Trophoblast cell (in vitro differentiated cells and primary cell): ENCODE measurements at regions not wholly inside any gene's neighbourhood (a gene's known extent, or its start where the extent isn't known, plus 50 kb on each side); places are given as distances from the start of the nearest gene placed in this dataset.

ENCODE experiments used
- DNase-seq, 2 donors: peaks; one replicate each; pipeline ENCODE4 v3.0.0-alpha.2; 2016
- H2AFZ ChIP-seq: 2 replicates; pipeline ENCODE4 v1.6.1; 2013; ENCODE audit warnings: low read length, moderate library complexity, mild to moderate bottlenecking; ENCODE audit not compliant: insufficient read depth, poor library complexity
- H2AK5ac ChIP-seq: 2 replicates; pipeline ENCODE4 v1.6.1; 2013; ENCODE audit warnings: mild to moderate bottlenecking, low read length
- H2BK120ac ChIP-seq: 2 replicates; pipeline ENCODE4 v1.6.1; 2013; ENCODE audit warnings: low read length, mild to moderate bottlenecking, moderate library complexity; ENCODE audit not compliant: insufficient read depth, poor library complexity
- H2BK12ac ChIP-seq: 2 replicates; pipeline ENCODE4 v1.6.1; 2013; ENCODE audit warnings: mild to moderate bottlenecking, low read length, moderate library complexity
- H2BK5ac ChIP-seq: 2 replicates; pipeline ENCODE4 v1.6.1; 2013; ENCODE audit warnings: low read length, low read depth, moderate library complexity, mild to moderate bottlenecking; ENCODE audit not compliant: poor library complexity
- H3K14ac ChIP-seq: 2 replicates; pipeline ENCODE4 v1.6.1; 2013; ENCODE audit warnings: mild to moderate bottlenecking, low read length
- H3K18ac ChIP-seq: 2 replicates; pipeline ENCODE4 v1.6.1; 2013; ENCODE audit warnings: mild to moderate bottlenecking, low read length
- H3K23ac ChIP-seq: 2 replicates; pipeline ENCODE4 v1.6.1; 2013; ENCODE audit warnings: low read length
- H3K27ac ChIP-seq: 2 replicates; pipeline ENCODE4 v1.5.1; 2013; ENCODE audit warnings: low read depth, mild to moderate bottlenecking, inconsistent platforms, low read length, moderate library complexity
- H3K27me3 ChIP-seq: 2 replicates; pipeline ENCODE4 v1.6.1; 2013; ENCODE audit warnings: inconsistent platforms, mild to moderate bottlenecking, low read length, moderate library complexity; ENCODE audit not compliant: insufficient read depth
- H3K36me3 ChIP-seq, 2 experiments: 1 replicate in 1 of 2; 2 replicates in 1 of 2; pipeline ENCODE4 v1.6.1; 2013; ENCODE audit warnings: low read length in 2 of 2, mild to moderate bottlenecking in 2 of 2, moderate library complexity in 1 of 2; ENCODE audit not compliant: insufficient read depth in 2 of 2, control insufficient read depth in 1 of 2
- H3K4ac ChIP-seq: 2 replicates; pipeline ENCODE4 v1.6.1; 2013; ENCODE audit warnings: low read depth, mild to moderate bottlenecking, low read length, moderate library complexity
- H3K4me1 ChIP-seq, 2 experiments: 1 replicate in 1 of 2; 2 replicates in 1 of 2; pipeline ENCODE4 v1.6.1; 2013; ENCODE audit warnings: low read length in 2 of 2, mild to moderate bottlenecking in 2 of 2, moderate library complexity in 1 of 2; ENCODE audit not compliant: insufficient read depth in 2 of 2, control insufficient read depth in 1 of 2
- H3K4me2 ChIP-seq: 2 replicates; pipeline ENCODE4 v1.6.1; 2013; ENCODE audit warnings: inconsistent platforms, mild to moderate bottlenecking, low read length, moderate library complexity
- H3K4me3 ChIP-seq: 2 replicates; pipeline ENCODE4 v1.5.1; 2013; ENCODE audit warnings: mild to moderate bottlenecking, low read depth, low read length, inconsistent platforms
- H3K79me1 ChIP-seq: one replicate; pipeline ENCODE4 v1.6.1; 2013; ENCODE audit warnings: low read length
- H3K79me2 ChIP-seq: 2 replicates; pipeline ENCODE4 v1.6.1; 2013; ENCODE audit warnings: low read length, mild to moderate bottlenecking; ENCODE audit not compliant: control insufficient read depth, insufficient read depth, poor library complexity
- H3K9ac ChIP-seq: 2 replicates; pipeline ENCODE4 v1.6.1; 2013; ENCODE audit warnings: mild to moderate bottlenecking, low read length
- H3K9me3 ChIP-seq: 2 replicates; pipeline ENCODE4 v1.6.1; 2013; ENCODE audit warnings: low read depth, mild to moderate bottlenecking, control low read depth, inconsistent platforms, low read length; ENCODE audit not compliant: insufficient read depth
- H4K12ac ChIP-seq: 2 replicates; pipeline ENCODE4 v1.6.1; 2013; ENCODE audit warnings: low read depth, mild to moderate bottlenecking, low read length, moderate library complexity
- H4K8ac ChIP-seq: 2 replicates; pipeline ENCODE4 v1.6.1; 2013; ENCODE audit warnings: low read depth, mild to moderate bottlenecking, low read length, moderate library complexity
- H4K91ac ChIP-seq: one replicate; pipeline ENCODE4 v1.6.1; 2013; ENCODE audit warnings: low read depth, mild to moderate bottlenecking, low read length, moderate library complexity
- WGBS: extraction: QIAGEN DNeasy Blood & Tissue Kit; methylation state at CpG from one replicate; pipeline ENCODE4 v1.1.7; 2013; ENCODE audit warnings: missing lambda C conversion rate; ENCODE audit not compliant: insufficient read length, insufficient coverage; ENCODE audit errors: extremely low coverage; 5-methylcytosine and 5-hydroxymethylcytosine counted together

- H4K91ac ChIP-seq, result no peak overlapping the region
- DNase-seq, result no peak
- no peak overlapping the region for H2AFZ ChIP-seq
- H3K23ac ChIP-seq, result no peak overlapping the region
- H3K4me2 ChIP-seq, result no peak overlapping the region
- no peak overlapping the region for H3K4me3 ChIP-seq
- no peaks in the 10 kb centered on the region for H3K36me3 ChIP-seq
- H3K4ac ChIP-seq, result no peak overlapping the region
- H2BK120ac ChIP-seq, result no peak overlapping the region
- no peak overlapping the region for H3K18ac ChIP-seq
- no peak overlapping the region for H4K8ac ChIP-seq
- no peak overlapping the region for H3K14ac ChIP-seq
- no peaks in the 10 kb centered on the region for H3K9me3 ChIP-seq
- H2BK12ac ChIP-seq, result no peak overlapping the region
- no peak overlapping the region for H4K12ac ChIP-seq
- no peaks in the 10 kb centered on the region for H3K79me2 ChIP-seq
- H2AK5ac ChIP-seq, result no peak overlapping the region
- no peak overlapping the region for H3K27ac ChIP-seq
- H3K9ac ChIP-seq, result no peak overlapping the region
- H3K79me1 ChIP-seq, result no peaks in the 10 kb centered on the region
- H2BK5ac ChIP-seq, result no peak overlapping the region
- no peaks in the 10 kb centered on the region for H3K27me3 ChIP-seq
- no CpG with 5 or more reads among the region's 1 CpG for WGBS
- H3K4me1 ChIP-seq, result no peaks in the 10 kb centered on the region
Measured at GRCh38 chr6:164398647-164399046, 910.8 kb downstream of the C6orf118 start.

DNA sequence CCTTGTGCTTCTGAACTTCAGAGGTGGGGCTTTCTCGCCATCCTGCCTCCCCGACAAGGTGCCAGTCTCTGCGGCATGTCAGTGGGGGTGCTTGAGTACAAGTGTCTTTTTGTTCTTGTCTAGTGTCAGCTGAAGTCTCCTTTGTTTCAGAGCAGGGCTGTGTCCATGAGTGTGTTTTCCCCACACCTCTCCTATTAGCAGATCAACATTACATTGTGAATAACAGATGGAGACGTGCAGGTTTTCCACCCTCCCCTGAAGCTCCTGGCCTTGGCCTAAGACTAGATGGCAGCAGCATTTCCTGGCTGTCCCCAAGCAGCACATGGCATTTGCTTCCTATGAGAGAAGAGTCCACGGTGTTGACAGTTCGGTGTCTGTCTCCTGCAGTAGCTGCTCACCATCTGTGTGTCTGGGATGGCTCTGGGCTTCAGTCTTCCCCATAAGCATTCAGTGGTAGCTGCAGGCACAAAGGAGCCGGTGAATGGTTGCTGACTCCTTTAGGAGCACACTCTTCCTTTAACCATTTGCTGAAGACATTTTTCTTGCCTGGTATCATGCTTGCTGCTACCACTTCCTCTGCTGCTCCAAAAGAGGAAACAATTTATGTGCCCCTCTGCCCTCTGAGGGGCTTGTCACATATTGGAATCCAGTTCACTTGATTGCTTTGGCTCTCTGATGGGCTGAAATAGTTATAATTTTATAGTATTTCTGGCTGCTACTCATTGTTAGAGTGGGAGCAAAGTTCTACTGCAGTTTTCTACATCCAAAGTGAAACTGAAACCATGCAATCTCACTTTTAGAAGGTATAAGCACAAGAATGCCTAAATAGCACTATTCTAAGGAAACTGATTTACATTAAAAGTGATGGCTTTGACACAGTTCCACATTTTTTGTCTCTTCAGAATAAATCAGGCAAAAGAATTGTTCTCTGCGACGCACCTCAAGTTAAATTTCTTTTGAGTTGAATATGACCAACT lies 913.0 kb downstream of the C6orf118 start:
- Histone ChIP-seq H3K9me3 (no peaks in the 10 kb centered on the region), H3K9ac (no peak overlapping the region), H3K4me1 (no peaks in the 10 kb centered on the region), H2BK120ac (no peak overlapping the region), H4K12ac (no peak overlapping the region), H3K27ac (no peak overlapping the region), H2BK5ac (no peak overlapping the region), H3K36me3 (no peaks in the 10 kb centered on the region), H3K79me2 (no peaks in the 10 kb centered on the region), H3K4ac (no peak overlapping the region), H4K8ac (no peak overlapping the region), H3K18ac (no peak overlapping the region), H2AFZ (no peak overlapping the region), H3K23ac (no peak overlapping the region), H3K4me2 (no peak overlapping the region), H2AK5ac (no peak overlapping the region), H3K79me1 (no peaks in the 10 kb centered on the region), H3K14ac (no peak overlapping the region), H3K4me3 (no peak overlapping the region), H4K91ac (no peak overlapping the region), H3K27me3 (no peaks in the 10 kb centered on the region), H2BK12ac (no peak overlapping the region)
- no peak for DNase-seq
- no CpG with 5 or more reads among the region's 9 CpGs for WGBS

DNA sequence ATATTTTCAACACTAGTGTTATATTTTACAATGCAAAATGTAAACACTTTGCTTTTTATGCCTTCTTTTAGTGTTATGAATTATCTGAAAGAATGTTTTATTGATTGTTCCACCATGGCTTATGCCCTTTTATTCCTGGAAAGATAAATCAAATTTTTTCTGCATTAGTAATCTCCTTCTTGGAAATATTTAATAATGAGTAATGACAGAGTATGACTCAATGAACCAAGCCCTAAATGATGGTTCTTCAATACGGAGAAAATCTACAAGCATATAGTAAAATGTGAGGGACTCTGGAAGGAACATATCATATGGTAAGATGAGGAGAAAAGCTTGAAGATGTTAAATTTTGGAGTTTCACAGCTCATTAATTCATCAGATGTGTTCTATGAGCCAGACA lies 929.6 kb downstream of the C6orf118 start:
- WGBS, result no CpG with 5 or more reads among the region's 1 CpG

DNA sequence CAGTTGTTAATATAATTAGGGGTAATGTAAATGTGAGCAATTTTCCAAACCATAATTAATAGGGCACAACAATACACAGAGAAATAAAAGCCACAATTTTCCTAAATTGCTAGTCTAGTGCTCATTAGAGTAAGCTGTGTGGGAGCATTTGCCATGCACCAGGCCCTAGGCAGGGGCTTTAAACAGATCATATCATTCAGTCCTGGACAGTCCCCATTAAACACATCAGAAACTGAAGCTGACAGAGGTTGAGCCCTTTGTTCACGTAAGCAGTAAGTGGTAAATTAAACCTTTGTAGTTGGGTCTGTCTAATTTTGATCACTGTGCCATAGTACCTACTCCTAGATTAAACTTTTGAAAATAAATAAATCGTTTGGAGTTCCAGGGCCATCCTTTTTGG lies 931.1 kb downstream of the C6orf118 start:
- no peaks in the 10 kb centered on the region for H3K36me3 ChIP-seq
- no peak overlapping the region for H3K4me2 ChIP-seq
- no CpG with 5 or more reads among the region's 2 CpGs for WGBS

More for the DNA sequence above, 929.6 kb downstream of the C6orf118 start:
- Histone ChIP-seq H3K23ac (no peak overlapping the region), H3K4ac (no peak overlapping the region), H3K4me2 (no peak overlapping the region), H3K4me1 (no peaks in the 10 kb centered on the region), H3K9ac (no peak overlapping the region), H3K79me2 (no peaks in the 10 kb centered on the region), H3K27ac (no peak overlapping the region), H3K4me3 (no peak overlapping the region), H3K18ac (no peak overlapping the region), H3K27me3 (no peaks in the 10 kb centered on the region), H3K79me1 (no peaks in the 10 kb centered on the region), H2BK5ac (no peak overlapping the region), H2AFZ (no peak overlapping the region), H4K8ac (no peak overlapping the region), H3K9me3 (no peaks in the 10 kb centered on the region), H3K36me3 (no peaks in the 10 kb centered on the region), H2BK120ac (no peak overlapping the region), H3K14ac (no peak overlapping the region), H2AK5ac (no peak overlapping the region), H2BK12ac (no peak overlapping the region), H4K12ac (no peak overlapping the region), H4K91ac (no peak overlapping the region)
- no peak for DNase-seq

More for the DNA sequence above, 931.1 kb downstream of the C6orf118 start:
- H3K4ac ChIP-seq, result no peak overlapping the region
- H2AK5ac ChIP-seq, result no peak overlapping the region
- H3K4me1 ChIP-seq, result no peaks in the 10 kb centered on the region
- no peak for DNase-seq
- H3K9ac ChIP-seq, result no peak overlapping the region
- H2BK12ac ChIP-seq, result no peak overlapping the region
- H3K9me3 ChIP-seq, result no peaks in the 10 kb centered on the region
- no peak overlapping the region for H3K27ac ChIP-seq
- H3K4me3 ChIP-seq, result no peak overlapping the region
- no peak overlapping the region for H3K18ac ChIP-seq
- H2AFZ ChIP-seq, result no peak overlapping the region
- H4K8ac ChIP-seq, result no peak overlapping the region
- H3K23ac ChIP-seq, result no peak overlapping the region
- H3K14ac ChIP-seq, result no peak overlapping the region
- H4K91ac ChIP-seq, result no peak overlapping the region
- H2BK5ac ChIP-seq, result no peak overlapping the region
- no peaks in the 10 kb centered on the region for H3K27me3 ChIP-seq
- H3K79me2 ChIP-seq, result no peaks in the 10 kb centered on the region
- no peaks in the 10 kb centered on the region for H3K79me1 ChIP-seq
- no peak overlapping the region for H4K12ac ChIP-seq
- H2BK120ac ChIP-seq, result no peak overlapping the region
